HCT116 (cell line): ENCODE measurements at regions not wholly inside any gene's neighbourhood (a gene's known extent, or its start where the extent isn't known, plus 50 kb on each side); places are given as distances from the start of the nearest gene placed in this dataset.

Experiments
- EZH2phosphoT487 ChIP-seq: fragments of 200-600 bp; IDR thresholded peaks from 2 replicates; pipeline ENCODE4 v1.6.1; 2018; ENCODE audit warnings: antibody characterized with exemption, borderline replicate concordance
- POLR2AphosphoS5 ChIP-seq: IDR thresholded peaks from 2 replicates; pipeline ENCODE4 v1.6.1; 2011; ENCODE audit warnings: mild to moderate bottlenecking, low read depth, low read length, moderate library complexity
- TF ChIP-seq, protein P1 (sequence below), 3 experiments: fragments of 200-600 bp in 1 of 3; sonication (generic) in 1 of 3; IDR thresholded peaks in 2 of 3; conservative IDR thresholded peaks in 1 of 3; 2 replicates each; pipeline ENCODE4 v1.5.1; 2012 to 2017; ENCODE audit warnings: low read depth in 2 of 3, low read length in 2 of 3, antibody characterized with exemption in 1 of 3, borderline replicate concordance in 1 of 3, control low read depth in 1 of 3, mild to moderate bottlenecking in 1 of 3, mixed read lengths in 1 of 3, mixed run types in 1 of 3, moderate library complexity in 1 of 3; ENCODE audit not compliant: insufficient read depth in 1 of 3

DNA sequence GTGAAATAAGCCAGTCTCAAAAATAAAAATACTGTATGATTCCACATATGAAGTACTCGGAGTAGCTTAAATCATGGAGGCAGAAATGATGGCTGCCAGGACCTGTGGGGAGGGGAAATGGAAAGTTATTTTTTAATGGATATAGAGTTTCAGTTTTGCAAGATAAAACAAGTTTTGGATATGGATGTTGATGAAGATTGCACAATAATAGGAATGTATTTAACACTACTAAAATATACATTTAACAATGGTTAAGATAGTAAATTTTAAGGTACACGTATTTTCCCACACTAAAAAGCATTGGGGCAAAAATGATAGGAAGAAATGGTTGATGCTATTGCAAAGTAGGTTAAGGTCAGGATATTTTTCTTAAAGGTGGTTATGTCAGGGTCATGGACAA lies 1058.9 kb upstream of the MAP3K7 start:
- TF ChIP-seq, protein P1, sequence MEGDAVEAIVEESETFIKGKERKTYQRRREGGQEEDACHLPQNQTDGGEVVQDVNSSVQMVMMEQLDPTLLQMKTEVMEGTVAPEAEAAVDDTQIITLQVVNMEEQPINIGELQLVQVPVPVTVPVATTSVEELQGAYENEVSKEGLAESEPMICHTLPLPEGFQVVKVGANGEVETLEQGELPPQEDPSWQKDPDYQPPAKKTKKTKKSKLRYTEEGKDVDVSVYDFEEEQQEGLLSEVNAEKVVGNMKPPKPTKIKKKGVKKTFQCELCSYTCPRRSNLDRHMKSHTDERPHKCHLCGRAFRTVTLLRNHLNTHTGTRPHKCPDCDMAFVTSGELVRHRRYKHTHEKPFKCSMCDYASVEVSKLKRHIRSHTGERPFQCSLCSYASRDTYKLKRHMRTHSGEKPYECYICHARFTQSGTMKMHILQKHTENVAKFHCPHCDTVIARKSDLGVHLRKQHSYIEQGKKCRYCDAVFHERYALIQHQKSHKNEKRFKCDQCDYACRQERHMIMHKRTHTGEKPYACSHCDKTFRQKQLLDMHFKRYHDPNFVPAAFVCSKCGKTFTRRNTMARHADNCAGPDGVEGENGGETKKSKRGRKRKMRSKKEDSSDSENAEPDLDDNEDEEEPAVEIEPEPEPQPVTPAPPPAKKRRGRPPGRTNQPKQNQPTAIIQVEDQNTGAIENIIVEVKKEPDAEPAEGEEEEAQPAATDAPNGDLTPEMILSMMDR (IDR thresholded peaks at IDR 0.05 in 2 of 3, conservative IDR thresholded peaks at IDR 0.05 in 1 of 3; ENCODE audit: borderline replicate concordance in 1 of 3, insufficient read depth in 1 of 3, low read depth in 2 of 3, low read length in 2 of 3), result no peak
- TF ChIP-seq POLR2AphosphoS5 (no peak), EZH2phosphoT487 (no peak)
